Spleen (tissue), 11 donors: ENCODE measurements at regions not wholly inside any gene's neighbourhood (a gene's known extent, or its start where the extent isn't known, plus 50 kb on each side); places are given as distances from the start of the nearest gene placed in this dataset.
A peak's percentile ranks its signal among the peaks of the same experiment; 100 is the strongest.

Source experiments
- DNase-seq: peaks from one replicate; pipeline ENCODE4 v3.0.0-alpha.2; 2020
- H3K27ac ChIP-seq, 8 donors: fragments of 200-600 bp; sonication (generic) in 7 of 8; 1 replicate in 4 of 8; 2 replicates in 4 of 8; pipeline versions ENCODE4 v1.5.0 to v1.8.0; 2016 to 2021; ENCODE audit warnings: inconsistent platforms in 4 of 8, mild to moderate bottlenecking in 4 of 8, moderate library complexity in 1 of 8
- H3K27me3 ChIP-seq, 7 donors: fragments of 200-600 bp; sonication (generic) in 6 of 7; replicated peaks in 1 of 7; 1 replicate in 4 of 7; 2 replicates in 3 of 7; pipeline versions ENCODE4 v1.5.0 to v1.8.0; 2016 to 2021; ENCODE audit warnings: inconsistent platforms in 3 of 7, mild to moderate bottlenecking in 1 of 7
- H3K36me3 ChIP-seq, 6 donors: fragments of 200-600 bp; sonication (generic) in 5 of 6; 1 replicate in 4 of 6; 2 replicates in 2 of 6; pipeline versions ENCODE4 v1.5.0 to v1.8.0; 2016 to 2021; ENCODE audit warnings: inconsistent platforms in 2 of 6
- H3K4me1 ChIP-seq, 6 donors: fragments of 200-600 bp; sonication (generic) in 5 of 6; 1 replicate in 3 of 6; 2 replicates in 3 of 6; pipeline versions ENCODE4 v1.5.0 to v1.8.0; 2016 to 2021; ENCODE audit warnings: inconsistent platforms in 3 of 6
- H3K4me3 ChIP-seq, 8 donors: fragments of 200-600 bp; sonication (generic) in 7 of 8; 1 replicate in 4 of 8; 2 replicates in 4 of 8; pipeline versions ENCODE4 v1.5.0 to v1.8.0; 2016 to 2021; ENCODE audit warnings: inconsistent platforms in 4 of 8, mild to moderate bottlenecking in 4 of 8, moderate library complexity in 2 of 8
- H3K9me3 ChIP-seq, 8 donors: fragments of 200-600 bp; sonication (generic) in 7 of 8; 1 replicate in 4 of 8; 2 replicates in 4 of 8; pipeline versions ENCODE4 v1.5.0 to v1.8.0; 2016 to 2021; ENCODE audit warnings: inconsistent platforms in 4 of 8
- POLR2A ChIP-seq, 3 donors: fragments of 450-650 bp; IDR thresholded peaks; one replicate each; pipeline ENCODE4 v1.5.1; 2017; ENCODE audit warnings: antibody characterized with exemption in 3 of 3, mild to moderate bottlenecking in 1 of 3
- POLR2AphosphoS5 ChIP-seq, 3 donors: sonication (generic); formaldehyde crosslinking; IDR thresholded peaks; one replicate each; pipeline ENCODE4 v1.5.1; 2017; ENCODE audit warnings: antibody characterized with exemption in 3 of 3
- WGBS, 5 donors: extraction: QIAGEN DNeasy Blood & Tissue Kit in 3 of 5; methylation state at CpG; one replicate each; pipeline versions ENCODE4 v1.1.5 to v1.1.7; 2013 to 2018; 5-methylcytosine and 5-hydroxymethylcytosine counted together
- intact Hi-C: fragments of 100-400 bp; cut with DNase I; formaldehyde crosslinking; loops from one replicate; pipeline ENCODE4 v1.15.0; 2023; ENCODE audit warnings: low total_unique reads
- TF ChIP-seq, protein P1 (sequence below), 11 experiments: fragments of 200-600 bp in 7 of 11; fragments of 450-650 bp in 4 of 11; sonication (generic) in 4 of 11; IDR thresholded peaks in 8 of 11; conservative IDR thresholded peaks in 3 of 11; 1 replicate in 7 of 11; 2 replicates in 4 of 11; pipeline versions ENCODE4 v1.4.0 to v1.8.0; 2016 to 2021; ENCODE audit warnings: antibody characterized with exemption in 11 of 11, inconsistent platforms in 4 of 11, mild to moderate bottlenecking in 1 of 11
- donor health status: healthy with polysubstance abuse.
- donor health status: DM: no; HTN: no; CAD: no; lungs with moderate emphysema.
- donor health status: DM: no; HTN: no; CAD: no.
- donor health status: Bipolar disorder and iron deficiency.
- donor health status: healthy.
- donor health status: DM: no; HTN: no; CAD: no.
- donor health status: DM: yes; HTN: yes; CAD: no.

DNA sequence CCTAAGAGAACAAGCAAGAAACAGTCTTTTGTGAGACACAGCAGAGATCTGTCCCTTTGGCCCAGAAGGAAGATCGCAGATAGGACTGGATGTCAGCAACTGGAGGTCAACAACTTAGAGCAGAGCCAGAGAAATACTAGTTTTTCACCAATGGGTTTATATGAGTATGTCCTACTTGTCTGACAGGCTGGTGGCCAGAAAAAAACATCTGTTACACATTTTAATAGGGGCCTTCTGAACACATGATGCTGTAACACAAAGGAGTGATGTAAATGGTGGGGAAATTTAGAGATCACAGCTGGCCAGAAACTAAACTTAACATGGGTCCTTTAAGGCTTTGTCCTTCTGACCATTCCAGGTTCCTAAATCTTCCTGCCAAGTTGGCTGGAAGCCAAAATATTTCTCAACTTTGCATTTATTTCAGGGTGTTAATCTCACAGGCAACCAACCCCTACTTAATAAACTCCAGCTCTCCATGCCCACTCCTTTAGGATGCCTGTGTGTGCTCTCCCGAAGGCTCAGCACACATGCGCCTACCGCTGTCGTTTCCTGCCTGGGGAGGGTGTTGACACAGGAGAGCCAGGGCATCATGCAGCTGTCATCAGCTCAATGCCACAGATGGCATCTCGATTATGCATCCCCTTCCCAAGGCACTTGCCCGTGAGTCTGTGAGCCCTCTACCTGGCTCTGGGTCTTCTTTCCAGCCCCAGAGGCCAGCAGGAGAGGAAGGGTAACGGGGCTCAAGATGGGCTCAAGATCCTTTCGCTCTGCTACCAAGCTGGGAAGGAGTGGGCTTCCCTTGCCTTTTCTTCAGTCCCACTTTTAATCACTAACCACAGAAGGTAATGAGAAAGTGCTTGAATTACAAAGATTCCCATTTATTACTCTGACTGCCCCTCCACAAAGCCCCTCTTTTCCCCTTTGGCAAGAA, 252.5 kb downstream of the ETAA1 start:
- 59 to 79% (median 78%) methylated on average over 8 to 9 of the region's 9 CpGs for WGBS, 5 donors
- Histone ChIP-seq H3K4me1 (peaks cover 0 to 6% (median 0%) of the 10 kb centered on the region in 6 donors), H3K27me3 (peaks cover 0 to 5% (median 0%) of the 10 kb centered on the region in 7 donors), H3K9me3 (peaks cover 0 to 15% (median 12%) of the 10 kb centered on the region in 8 donors), H3K4me3 (no peak overlapping the region), H3K27ac (peak overlapping the region in 5 of 8 donors; percentile 21 to 60 (median 45)), H3K36me3 (no peaks in the 10 kb centered on the region)
- intact Hi-C loops, result no loop called here
- no peak for DNase-seq
- TF ChIP-seq, protein P1, sequence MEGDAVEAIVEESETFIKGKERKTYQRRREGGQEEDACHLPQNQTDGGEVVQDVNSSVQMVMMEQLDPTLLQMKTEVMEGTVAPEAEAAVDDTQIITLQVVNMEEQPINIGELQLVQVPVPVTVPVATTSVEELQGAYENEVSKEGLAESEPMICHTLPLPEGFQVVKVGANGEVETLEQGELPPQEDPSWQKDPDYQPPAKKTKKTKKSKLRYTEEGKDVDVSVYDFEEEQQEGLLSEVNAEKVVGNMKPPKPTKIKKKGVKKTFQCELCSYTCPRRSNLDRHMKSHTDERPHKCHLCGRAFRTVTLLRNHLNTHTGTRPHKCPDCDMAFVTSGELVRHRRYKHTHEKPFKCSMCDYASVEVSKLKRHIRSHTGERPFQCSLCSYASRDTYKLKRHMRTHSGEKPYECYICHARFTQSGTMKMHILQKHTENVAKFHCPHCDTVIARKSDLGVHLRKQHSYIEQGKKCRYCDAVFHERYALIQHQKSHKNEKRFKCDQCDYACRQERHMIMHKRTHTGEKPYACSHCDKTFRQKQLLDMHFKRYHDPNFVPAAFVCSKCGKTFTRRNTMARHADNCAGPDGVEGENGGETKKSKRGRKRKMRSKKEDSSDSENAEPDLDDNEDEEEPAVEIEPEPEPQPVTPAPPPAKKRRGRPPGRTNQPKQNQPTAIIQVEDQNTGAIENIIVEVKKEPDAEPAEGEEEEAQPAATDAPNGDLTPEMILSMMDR (IDR thresholded peaks at IDR 0.05 in 8 of 11, conservative IDR thresholded peaks at IDR 0.05 in 3 of 11), result no peak
- no peak for TF ChIP-seq POLR2A (IDR thresholded peaks at IDR 0.05)

DNA sequence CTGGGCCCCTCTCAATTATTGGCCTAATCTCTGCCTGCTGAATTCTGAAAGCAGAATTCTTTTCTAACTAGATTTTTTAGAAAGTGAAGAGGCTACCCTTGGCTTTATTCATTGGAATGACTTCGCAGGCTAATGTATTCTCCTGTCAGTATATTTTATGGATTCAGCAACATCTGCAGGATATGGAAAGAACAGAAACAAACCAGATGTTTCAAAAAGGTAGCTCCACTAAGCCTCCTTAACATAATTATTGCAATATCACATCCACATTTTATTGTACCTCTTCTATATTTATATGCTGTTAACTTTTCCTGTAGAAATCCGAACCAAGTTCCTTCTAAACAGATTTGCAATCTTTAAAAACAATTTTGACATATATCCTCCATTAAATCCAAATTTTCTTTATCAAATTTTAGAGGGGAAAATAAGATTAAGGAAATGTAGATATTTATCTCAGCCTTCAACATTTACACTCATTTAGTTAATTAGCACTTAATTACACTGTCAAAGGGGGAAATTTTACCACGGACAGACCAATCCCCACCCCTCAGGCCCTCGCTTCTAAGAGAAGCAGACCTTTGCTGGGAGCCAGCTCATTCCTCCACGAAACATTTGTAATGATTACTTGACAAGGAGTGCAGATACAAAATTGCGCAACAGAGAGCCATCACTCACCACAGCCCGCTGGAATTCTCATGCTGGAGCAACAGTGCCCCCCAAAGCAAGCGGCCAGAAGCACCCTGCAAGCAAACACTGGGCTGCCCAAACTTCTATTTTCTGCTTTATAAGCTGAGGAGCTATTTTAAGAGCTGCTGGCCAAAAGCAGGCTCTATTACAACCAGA, 253.4 kb downstream of the ETAA1 start:
- no peak overlapping the region for H3K4me3 ChIP-seq
- peaks cover 0 to 6% (median 0%) of the 10 kb centered on the region in 6 donors for H3K4me1 ChIP-seq
- TF ChIP-seq, protein P1 (IDR thresholded peaks at IDR 0.05 in 8 of 11, conservative IDR thresholded peaks at IDR 0.05 in 3 of 11), result peak in 7 of 11 experiments; percentile 30 to 53 (median 38)
- TF ChIP-seq POLR2AphosphoS5 (IDR thresholded peaks at IDR 0.05) (peak in 1 of 3 donors; percentile 37), POLR2A (IDR thresholded peaks at IDR 0.05) (no peak)
- peak overlapping the region in 5 of 8 donors; percentile 21 to 60 (median 45) for H3K27ac ChIP-seq
- intact Hi-C loops, result no loop called here
- H3K9me3 ChIP-seq, result peaks cover 0 to 15% (median 12%) of the 10 kb centered on the region in 8 donors
- no peak for DNase-seq
- H3K27me3 ChIP-seq, result peaks cover 0 to 5% (median 0%) of the 10 kb centered on the region in 7 donors
- WGBS, 5 donors, result 17 to 20% (median 20%) methylated on average over 8 of the region's 8 CpGs
- no peaks in the 10 kb centered on the region for H3K36me3 ChIP-seq

DNA sequence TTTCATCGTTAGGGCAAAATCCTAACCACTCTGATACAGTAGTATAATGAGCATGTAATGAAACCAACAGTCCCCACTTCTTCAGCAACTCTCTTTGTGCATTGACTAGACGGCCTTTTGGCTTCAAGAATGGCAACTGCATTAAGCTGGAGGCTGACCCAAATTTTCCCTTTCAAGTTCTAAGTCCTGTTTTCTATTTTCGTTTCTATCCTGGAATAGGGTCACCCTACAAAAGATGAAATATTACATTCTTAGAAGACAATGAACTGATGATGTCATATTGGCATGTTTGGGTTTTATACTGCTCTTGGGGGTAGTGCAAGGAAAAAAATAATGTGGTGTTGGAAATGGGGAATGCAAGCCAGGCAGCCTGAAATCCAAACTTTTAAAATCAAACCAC, 254.4 kb downstream of the ETAA1 start:
- intact Hi-C loops, result no loop called here
- H3K4me1 ChIP-seq, result peaks cover 0 to 6% (median 0%) of the 10 kb centered on the region in 6 donors

More for the DNA sequence above, 254.4 kb downstream of the ETAA1 start:
- no peaks in the 10 kb centered on the region for H3K36me3 ChIP-seq
- peaks cover 0 to 5% (median 0%) of the 10 kb centered on the region in 7 donors for H3K27me3 ChIP-seq
- H3K27ac ChIP-seq, result peak overlapping the region in 2 of 8 donors; percentile 37 to 50
- WGBS, 5 donors, result 45 to 59% (median 56%) methylated on average over 3 of the region's 3 CpGs
- H3K4me3 ChIP-seq, result no peak overlapping the region
- no peak for DNase-seq
- H3K9me3 ChIP-seq, result peaks cover 0 to 9% (median 8%) of the 10 kb centered on the region in 8 donors
- TF ChIP-seq POLR2AphosphoS5 (IDR thresholded peaks at IDR 0.05) (no peak), POLR2A (IDR thresholded peaks at IDR 0.05) (no peak)
- TF ChIP-seq, protein P1 (IDR thresholded peaks at IDR 0.05 in 8 of 11, conservative IDR thresholded peaks at IDR 0.05 in 3 of 11), result no peak
